ENCODE measurements at regions not wholly inside any gene's neighbourhood (a gene's known extent, or its start where the extent isn't known, plus 50 kb on each side); places are given as distances from the start of the nearest gene placed in this dataset.

- DNase-seq = no peak
Measured at GRCh38 chr13:61725806-61726205, 310.2 kb upstream of the PCDH20 start.

GRCh38 chr13:61722119-61722518 is 306.5 kb upstream of the PCDH20 start:
- no peak for DNase-seq

GRCh38 chr13:61712621-61713020 is 297.0 kb upstream of the PCDH20 start:
- no peak for DNase-seq

DNA sequence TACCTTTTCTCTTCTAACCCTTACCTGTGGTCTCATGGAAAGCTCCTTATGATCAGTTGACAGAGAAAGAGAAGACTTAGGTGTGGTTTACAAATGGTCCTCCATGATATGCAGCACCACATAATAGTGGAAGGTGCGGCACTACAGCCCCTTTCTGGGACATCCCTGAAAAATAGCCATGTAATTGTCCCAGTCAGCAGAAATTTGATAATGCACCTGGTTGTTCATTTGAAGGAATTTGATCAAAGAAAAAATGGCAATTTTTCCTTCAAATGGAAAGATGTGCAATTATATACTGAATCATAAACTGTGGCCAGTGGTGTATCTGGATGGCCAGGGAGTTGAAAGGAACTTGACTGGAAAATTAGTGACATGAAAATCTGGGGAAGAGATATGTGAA is 293.6 kb upstream of the PCDH20 start:
- DNase-seq = no peak

GRCh38 chr13:61706899-61707298 is 291.2 kb upstream of the PCDH20 start:
- DNase-seq = no peak

DNA sequence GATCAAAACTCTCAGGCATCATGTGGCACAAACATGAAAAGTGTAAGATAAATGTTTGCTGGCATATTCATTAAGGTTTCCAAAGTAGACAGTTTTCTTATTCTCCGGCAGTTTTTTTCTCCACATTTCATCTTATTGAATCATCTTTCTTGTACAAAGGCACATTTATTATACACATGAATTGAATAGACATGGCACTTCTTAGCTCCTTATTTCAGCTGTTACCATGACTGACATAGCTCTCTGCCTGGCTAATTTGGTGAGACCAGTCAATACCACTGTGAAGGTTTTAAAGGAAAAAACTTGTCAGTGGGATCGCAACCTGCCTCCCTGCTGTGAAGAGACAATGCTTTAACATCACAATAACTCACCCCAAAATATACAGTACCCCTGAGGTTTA is 285.0 kb upstream of the PCDH20 start:
- DNase-seq = no peak

GRCh38 chr13:61700181-61700580 is 284.5 kb upstream of the PCDH20 start:
- DNase-seq = no peak

DNA sequence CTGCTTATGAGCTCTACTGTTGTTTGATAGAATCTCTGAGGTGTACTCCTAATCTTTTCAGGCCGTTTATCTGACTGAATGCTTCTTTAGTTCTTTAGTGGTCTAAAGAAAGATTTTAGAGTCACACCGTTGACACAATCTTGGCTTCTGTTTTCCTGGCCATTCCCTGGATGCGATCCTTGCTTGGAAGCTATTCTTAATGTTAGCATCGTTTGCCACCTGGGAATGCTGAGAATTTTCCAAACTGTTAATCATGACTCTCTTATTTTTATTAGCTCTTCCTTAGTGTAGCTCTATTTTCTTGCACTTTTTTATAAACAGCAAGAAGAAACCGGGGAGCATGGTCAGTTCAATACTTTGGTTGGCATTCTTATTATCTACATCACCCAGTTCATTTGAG is 281.0 kb upstream of the PCDH20 start:
- no peak for DNase-seq

GRCh38 chr13:61695147-61695546 is 279.5 kb upstream of the PCDH20 start:
- DNase-seq = peak; percentile 7

DNA sequence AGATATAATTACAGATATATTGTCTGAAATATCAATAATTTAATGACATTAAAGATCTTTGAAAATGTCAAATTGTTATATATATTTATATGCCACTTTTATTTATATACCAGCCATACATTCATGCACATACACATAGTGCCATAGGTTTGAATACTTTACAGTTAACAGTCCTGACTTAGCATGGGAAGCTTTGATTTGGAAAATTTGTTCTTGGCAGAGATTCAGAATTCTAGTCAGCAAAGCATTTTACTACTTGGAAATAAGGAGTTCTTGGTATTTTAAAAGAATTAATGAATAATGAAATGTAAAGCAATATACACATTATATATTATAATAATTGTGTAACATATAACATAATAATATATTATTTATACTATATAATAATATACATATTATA is 277.0 kb upstream of the PCDH20 start:
- DNase-seq = no peak

DNA sequence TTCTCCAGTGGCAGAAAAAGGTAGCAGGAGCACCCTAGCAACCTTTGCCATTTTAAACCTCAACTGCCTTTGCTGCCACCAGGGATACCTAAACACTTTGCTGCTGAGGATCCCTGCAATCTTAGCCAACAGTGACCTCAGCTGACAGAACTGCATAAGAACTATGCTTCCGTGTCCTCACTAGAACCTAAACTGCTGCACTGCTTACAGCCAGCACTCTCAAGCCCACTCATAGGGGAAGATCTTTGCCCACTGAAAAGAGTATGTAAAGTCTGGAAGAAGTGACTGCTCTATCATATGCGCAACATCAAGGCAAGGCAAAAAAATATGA is 270.0 kb upstream of the PCDH20 start:
- DNase-seq = no peak

GRCh38 chr13:61684976-61685681 is 269.5 kb upstream of the PCDH20 start:
- no peak for DNase-seq

- no peak for DNase-seq
Measured at GRCh38 chr13:61672756-61673155, 257.1 kb upstream of the PCDH20 start.

GRCh38 chr13:61670384-61671161 is 254.9 kb upstream of the PCDH20 start:
- DNase-seq = no peak

DNA sequence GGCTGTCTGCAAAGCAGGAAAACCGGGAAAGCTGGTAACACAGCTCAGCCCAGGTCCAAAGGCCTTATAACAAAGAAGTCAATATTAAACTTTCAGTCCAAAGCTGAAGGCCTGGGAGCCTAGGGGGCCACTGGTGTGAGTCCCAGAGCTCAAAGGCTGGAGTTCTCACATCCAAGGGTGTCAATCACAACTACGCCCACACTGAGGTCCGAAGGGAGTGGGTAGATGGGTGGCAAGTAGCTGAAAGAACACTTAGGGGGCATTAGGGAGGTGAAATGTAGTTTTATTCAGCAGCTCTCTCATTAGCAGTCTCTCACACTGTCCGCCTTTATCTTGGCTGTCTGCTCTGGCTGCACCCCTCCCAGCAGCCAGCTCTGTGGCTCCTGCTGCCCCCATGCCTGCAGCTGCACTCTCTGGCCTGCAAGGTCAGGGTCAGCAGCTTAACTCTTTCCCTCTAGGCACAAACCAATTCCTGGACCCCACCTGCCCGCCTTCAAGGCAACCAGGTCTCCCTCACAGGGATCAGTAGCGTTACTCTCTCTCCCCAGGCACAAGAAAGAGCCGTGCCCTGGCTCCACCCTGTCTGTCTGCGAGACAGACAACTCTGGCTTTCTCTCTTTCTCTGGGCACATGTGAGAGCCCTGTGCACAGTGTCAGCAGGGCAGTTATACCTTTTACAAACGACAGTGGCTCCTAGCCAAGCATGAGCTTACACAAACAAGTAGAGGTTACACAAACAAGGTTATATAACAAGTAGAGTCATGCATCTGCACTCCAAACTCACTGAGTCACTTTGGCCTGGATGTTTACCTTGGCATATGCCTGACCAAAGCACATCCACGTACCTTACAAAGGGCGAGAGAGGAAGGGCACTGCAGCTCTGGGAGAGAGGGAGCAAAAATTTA is 249.4 kb upstream of the PCDH20 start:
- DNase-seq = no peak

DNA sequence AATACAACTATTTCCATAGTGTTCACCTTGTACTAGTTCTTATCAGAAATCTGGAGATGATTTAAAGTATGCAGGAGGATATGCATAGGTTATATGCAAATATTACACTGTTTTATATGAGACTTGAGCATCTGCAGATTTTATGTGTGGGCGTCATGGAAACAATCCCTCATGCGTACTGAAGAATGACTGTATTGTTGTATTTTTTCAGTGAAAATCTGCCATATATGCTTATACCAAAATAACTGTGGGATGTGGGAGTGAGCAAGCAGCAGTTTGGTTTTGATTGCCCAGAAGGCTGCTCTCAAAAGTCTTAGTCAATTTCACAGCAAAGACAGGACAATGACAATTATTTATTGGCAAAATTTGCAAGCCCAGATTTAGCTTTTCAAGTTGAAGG is 238.8 kb upstream of the PCDH20 start:
- no peak for DNase-seq

DNA sequence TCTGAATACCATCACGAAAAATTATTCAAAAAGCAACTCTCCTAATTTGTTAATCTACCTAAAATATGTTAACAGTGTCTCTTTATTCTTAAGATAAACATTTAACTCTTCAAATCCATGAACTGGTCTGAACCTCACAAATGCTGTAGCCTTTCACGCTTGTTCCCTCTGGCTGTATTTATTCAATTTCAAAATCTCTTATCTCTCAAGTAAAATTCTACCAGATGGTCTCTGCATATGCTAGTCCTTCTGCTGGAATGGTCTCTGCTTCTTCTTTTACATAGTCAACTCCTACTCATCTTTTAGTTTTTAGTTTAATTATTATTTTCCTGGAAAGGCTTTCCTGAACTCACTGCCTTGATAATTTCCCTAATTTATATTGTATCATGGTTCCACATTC is 232.9 kb upstream of the PCDH20 start:
- DNase-seq = no peak

GRCh38 chr13:61612192-61612591 is 196.5 kb upstream of the PCDH20 start:
- no peak for DNase-seq

- DNase-seq = no peak
Measured at GRCh38 chr13:61608138-61608537, 192.5 kb upstream of the PCDH20 start.

DNA sequence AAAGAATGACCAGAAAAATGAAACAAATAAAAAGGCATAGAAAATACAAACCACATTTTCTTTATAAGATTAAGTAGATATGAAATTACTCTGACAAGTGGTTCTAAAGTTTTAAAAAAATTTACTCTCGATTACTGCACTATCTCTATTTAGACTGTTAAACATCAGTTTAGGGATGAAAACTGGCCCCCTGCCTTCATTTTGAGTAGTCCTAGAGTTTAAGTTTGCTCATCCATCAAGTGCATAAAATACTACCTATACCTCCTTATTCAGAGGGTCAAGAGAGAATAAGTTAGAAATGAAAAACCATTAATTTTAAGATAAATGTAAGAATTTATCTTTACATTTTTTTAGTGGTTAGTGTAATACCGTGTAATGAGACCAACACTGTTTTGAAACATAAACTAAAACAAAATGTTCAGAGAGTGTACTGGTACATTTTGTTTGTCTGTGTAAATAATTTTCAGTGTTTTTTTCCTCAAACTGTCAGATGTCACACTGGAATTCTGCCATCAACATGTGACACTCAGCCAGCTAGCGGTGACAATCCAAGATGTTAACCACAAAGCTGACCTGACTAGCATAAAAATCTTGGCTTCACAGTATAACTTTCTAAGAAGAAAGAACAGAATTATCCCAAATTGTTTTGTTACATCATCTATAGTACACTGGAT is 184.8 kb upstream of the PCDH20 start:
- no peak for DNase-seq

DNA sequence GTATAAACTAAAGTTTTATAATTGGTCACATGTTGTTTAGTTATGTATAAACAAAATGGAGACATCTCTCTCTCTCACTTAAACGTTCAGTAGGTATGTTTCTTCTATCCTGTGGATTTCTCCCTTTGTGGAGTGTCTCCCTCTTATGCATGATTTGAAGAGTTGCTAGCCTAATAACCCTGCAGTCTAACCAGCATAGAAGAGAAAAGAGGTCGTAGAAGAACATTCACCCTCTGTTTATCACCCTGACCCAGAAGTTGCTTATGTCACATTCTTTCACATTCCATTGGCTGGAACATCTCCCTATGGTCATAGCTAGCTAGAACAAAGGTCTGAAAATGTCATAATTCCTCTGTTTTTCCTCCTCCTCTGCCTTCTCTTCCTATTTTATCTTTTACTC is 176.8 kb upstream of the PCDH20 start:
- DNase-seq = no peak

GRCh38 chr13:61575973-61576372 is 160.3 kb upstream of the PCDH20 start:
- no peak for DNase-seq

DNA sequence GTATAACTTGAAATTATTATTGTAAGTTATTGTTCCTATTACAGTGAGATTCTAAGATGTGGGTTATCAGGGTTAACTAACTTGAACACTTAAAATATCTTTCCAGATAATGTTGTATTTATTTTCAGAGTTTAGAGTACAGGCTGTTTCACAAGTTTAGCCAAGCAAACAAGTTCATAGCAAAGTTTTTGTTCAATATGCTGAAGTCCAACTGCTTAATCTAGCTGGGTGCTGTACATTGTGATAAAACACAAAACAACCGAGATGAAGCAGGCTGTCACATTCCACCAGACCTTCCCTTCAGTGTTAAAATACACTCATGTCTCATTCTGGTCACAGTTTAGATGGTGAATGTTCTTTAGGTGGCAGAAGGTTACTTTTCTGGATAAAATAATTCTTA is 148.0 kb upstream of the PCDH20 start:
- DNase-seq = no peak
